ENCODE measurements at regions not wholly inside any gene's neighbourhood (a gene's known extent, or its start where the extent isn't known, plus 50 kb on each side); places are given as distances from the start of the nearest gene placed in this dataset.
"Not testable (repeated sequence)": the region's sequence is repeated elsewhere in the genome, so short reads cannot be mapped to it uniquely, and the experiment has no call there.

DNA sequence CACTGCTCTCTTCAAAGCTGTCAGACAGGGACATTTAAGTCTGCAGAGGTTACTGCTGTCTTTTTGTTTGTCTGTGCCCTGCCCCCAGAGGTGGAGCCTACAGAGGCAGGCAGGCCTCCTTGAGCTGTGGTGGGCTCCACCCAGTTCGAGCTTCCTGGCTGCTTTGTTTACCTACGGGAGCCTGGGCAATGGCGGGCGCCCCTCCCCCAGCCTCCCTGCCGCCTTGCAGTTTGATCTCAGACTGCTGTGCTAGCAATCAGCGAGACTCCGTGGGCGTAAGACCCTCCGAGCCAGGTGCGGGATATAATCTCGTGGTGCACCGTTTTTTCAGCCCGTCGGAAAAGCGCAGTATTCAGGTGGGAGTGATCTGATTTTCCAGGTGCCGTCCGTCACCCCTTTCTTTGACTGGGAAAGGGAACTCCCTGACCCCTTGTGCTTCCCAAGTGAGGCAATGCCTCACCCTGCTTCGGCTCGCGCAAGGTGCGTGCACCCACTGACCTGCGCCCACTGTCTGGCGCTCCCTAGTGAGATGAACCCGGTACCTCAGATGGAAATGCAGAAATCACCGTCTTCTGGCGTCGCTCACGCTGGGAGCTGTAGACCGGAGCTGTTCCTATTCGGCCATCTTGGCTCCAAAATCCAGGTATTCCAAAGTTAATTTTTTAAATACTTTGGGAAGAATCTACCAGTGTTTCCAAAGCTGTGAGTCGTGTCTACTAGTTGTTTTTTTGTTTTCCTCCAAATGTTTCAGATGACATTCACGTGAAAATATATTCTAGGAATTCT is 448.5 kb upstream of the FOXG1 start:
- not testable (repeated sequence) for TF ChIP-seq CTCF (IDR thresholded peaks at IDR 0.05; ENCODE audit: insufficient read depth, low read length, poor library complexity, severe bottlenecking); EZH2phosphoT487 (conservative IDR thresholded peaks at IDR 0.05; ENCODE audit: low read length)

All from SU-DHL-6 (cell line).